Keratinocyte (primary cell): ENCODE measurements at regions not wholly inside any gene's neighbourhood (a gene's known extent, or its start where the extent isn't known, plus 50 kb on each side); places are given as distances from the start of the nearest gene placed in this dataset.

ENCODE experiments used
- CTCF ChIP-seq, 3 experiments: IDR thresholded peaks in 1 of 3; conservative IDR thresholded peaks in 1 of 3; optimal IDR thresholded peaks in 1 of 3; 2 replicates in 2 of 3; 3 replicates in 1 of 3; pipeline versions ENCODE3 to v1.5.1; 2011; ENCODE audit warnings: low read length in 3 of 3, mild to moderate bottlenecking in 3 of 3, moderate library complexity in 2 of 3, control low read depth in 1 of 3, inconsistent platforms in 1 of 3; ENCODE audit not compliant: insufficient read depth in 2 of 3; ENCODE audit errors: extremely low read depth in 1 of 3
- EZH2 ChIP-seq: IDR thresholded peaks from one replicate; pipeline ENCODE4 v1.6.1; 2012; ENCODE audit warnings: inconsistent platforms, mild to moderate bottlenecking, low read length, moderate library complexity

- no peak for TF ChIP-seq CTCF (optimal IDR thresholded peaks at IDR 0.05 in 1 of 3, IDR thresholded peaks at IDR 0.05 in 1 of 3, conservative IDR thresholded peaks at IDR 0.05 in 1 of 3; ENCODE audit: extremely low read depth in 1 of 3, insufficient read depth in 2 of 3, low read length in 3 of 3)
- no peak for TF ChIP-seq EZH2
Measured at GRCh38 chr20:48354320-48354876, 473.4 kb downstream of the PREX1 start.
